ENCODE measurements at regions not wholly inside any gene's neighbourhood (a gene's known extent, or its start where the extent isn't known, plus 50 kb on each side); places are given as distances from the start of the nearest gene placed in this dataset.

DNA sequence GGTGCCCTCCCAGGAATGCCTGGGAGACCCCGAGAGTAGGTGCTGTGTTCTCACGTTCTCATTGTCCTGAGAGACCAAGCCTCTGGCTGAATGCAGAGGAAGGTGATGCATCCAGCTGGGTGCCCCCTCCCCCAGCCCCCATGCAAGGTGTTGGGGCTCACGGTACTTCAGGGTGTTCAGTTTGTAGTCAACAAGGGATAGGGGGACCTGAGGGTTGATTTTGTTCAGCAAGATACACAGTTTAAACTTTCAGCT, 60.4 kb upstream of the DUSP5 start:
- in situ Hi-C loops (cut with MboI), result no loop called here
- CTCF ChIA-PET (ENCODE audit: low intra/inter-chr PET ratio), result no interaction called here
- H2AFZ ChIP-seq (ENCODE audit: low read depth, low read length), result no peak overlapping the region

More for the DNA sequence above, 60.4 kb upstream of the DUSP5 start:
- Histone ChIP-seq H3K4me3 (no peak overlapping the region), H3K4me1 (replicated peaks in 1 of 2; ENCODE audit: control insufficient read depth in 2 of 2, insufficient read depth in 2 of 2, low read length in 2 of 2) (peaks cover 3 to 6% of the 10 kb centered on the region in 2 experiments; a peak in 4 of 5 replicates), H3K27me3 (ENCODE audit: control insufficient read depth in 2 of 2, insufficient read depth in 2 of 2, low read length in 2 of 2) (no peaks in the 10 kb centered on the region), H3K9me3 (replicated peaks; ENCODE audit: control insufficient read depth, insufficient read depth, low read depth, low read length) (no peaks in the 10 kb centered on the region), H3K4me2 (ENCODE audit: insufficient read depth, low read length) (no peak overlapping the region), H4K20me1 (replicated peaks; ENCODE audit: control insufficient read depth, insufficient read depth, low read length) (no peaks in the 10 kb centered on the region), H3K27ac (ENCODE audit: extremely low read depth, low read depth, low read length) (no peak overlapping the region), H3K36me3 (ENCODE audit: control insufficient read depth, insufficient read depth, low read length) (no peaks in the 10 kb centered on the region), H3K9ac (ENCODE audit: insufficient read depth in 1 of 2, low read depth in 2 of 2, low read length in 2 of 2) (no peak overlapping the region), H3K9me1 (ENCODE audit: control insufficient read depth, insufficient read depth, low read length) (no peaks in the 10 kb centered on the region), H3K79me2 (ENCODE audit: control insufficient read depth, insufficient read depth, low read length) (no peaks in the 10 kb centered on the region)
- BruUV-seq (replicated peaks), result no TSS peak
- DNase-seq (ENCODE audit: extremely low read depth in 1 of 4, low spot score in 3 of 4) (no peak), ATAC-seq (no peak), FAIRE-seq (no peak)
- TF ChIP-seq, protein P1, sequence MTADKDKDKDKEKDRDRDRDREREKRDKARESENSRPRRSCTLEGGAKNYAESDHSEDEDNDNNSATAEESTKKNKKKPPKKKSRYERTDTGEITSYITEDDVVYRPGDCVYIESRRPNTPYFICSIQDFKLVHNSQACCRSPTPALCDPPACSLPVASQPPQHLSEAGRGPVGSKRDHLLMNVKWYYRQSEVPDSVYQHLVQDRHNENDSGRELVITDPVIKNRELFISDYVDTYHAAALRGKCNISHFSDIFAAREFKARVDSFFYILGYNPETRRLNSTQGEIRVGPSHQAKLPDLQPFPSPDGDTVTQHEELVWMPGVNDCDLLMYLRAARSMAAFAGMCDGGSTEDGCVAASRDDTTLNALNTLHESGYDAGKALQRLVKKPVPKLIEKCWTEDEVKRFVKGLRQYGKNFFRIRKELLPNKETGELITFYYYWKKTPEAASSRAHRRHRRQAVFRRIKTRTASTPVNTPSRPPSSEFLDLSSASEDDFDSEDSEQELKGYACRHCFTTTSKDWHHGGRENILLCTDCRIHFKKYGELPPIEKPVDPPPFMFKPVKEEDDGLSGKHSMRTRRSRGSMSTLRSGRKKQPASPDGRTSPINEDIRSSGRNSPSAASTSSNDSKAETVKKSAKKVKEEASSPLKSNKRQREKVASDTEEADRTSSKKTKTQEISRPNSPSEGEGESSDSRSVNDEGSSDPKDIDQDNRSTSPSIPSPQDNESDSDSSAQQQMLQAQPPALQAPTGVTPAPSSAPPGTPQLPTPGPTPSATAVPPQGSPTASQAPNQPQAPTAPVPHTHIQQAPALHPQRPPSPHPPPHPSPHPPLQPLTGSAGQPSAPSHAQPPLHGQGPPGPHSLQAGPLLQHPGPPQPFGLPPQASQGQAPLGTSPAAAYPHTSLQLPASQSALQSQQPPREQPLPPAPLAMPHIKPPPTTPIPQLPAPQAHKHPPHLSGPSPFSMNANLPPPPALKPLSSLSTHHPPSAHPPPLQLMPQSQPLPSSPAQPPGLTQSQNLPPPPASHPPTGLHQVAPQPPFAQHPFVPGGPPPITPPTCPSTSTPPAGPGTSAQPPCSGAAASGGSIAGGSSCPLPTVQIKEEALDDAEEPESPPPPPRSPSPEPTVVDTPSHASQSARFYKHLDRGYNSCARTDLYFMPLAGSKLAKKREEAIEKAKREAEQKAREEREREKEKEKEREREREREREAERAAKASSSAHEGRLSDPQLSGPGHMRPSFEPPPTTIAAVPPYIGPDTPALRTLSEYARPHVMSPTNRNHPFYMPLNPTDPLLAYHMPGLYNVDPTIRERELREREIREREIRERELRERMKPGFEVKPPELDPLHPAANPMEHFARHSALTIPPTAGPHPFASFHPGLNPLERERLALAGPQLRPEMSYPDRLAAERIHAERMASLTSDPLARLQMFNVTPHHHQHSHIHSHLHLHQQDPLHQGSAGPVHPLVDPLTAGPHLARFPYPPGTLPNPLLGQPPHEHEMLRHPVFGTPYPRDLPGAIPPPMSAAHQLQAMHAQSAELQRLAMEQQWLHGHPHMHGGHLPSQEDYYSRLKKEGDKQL (CRISPR knock-in tag; IDR thresholded peaks at IDR 0.05; ENCODE audit: borderline replicate concordance), result no peak
- no peak for TF ChIP-seq DNMT1 (IDR thresholded peaks at IDR 0.05)
- 18% methylated on average over 2 of the region's 3 CpGs for WGBS (ENCODE audit: insufficient coverage, low coverage, missing lambda C conversion rate)
- POLR2A ChIA-PET, result interaction anchor here (2.0 kb wide), 1 partner anchor 11 kb away, joined by 7 read pairs; no protein-coding TSS in a partner anchor
- intact Hi-C loops (cut with micrococcal nuclease), result no loop called here

All from K562 (cell line).